H9 (cell line): ENCODE measurements at regions not wholly inside any gene's neighbourhood (a gene's known extent, or its start where the extent isn't known, plus 50 kb on each side); places are given as distances from the start of the nearest gene placed in this dataset.

ENCODE experiments used
- DNase-seq: peaks from one replicate; pipeline ENCODE4 v3.0.0-alpha.2; 2017
- H2AFZ ChIP-seq: one replicate; pipeline ENCODE4 v1.6.1; 2013; ENCODE audit warnings: mild to moderate bottlenecking, low read length, control low read depth, moderate library complexity
- H2AK5ac ChIP-seq: 2 replicates; pipeline ENCODE4 v1.6.1; 2013; ENCODE audit warnings: low read length, control low read depth, mixed read lengths; ENCODE audit not compliant: insufficient read length
- H2BK120ac ChIP-seq: one replicate; pipeline ENCODE4 v1.6.1; 2013; ENCODE audit warnings: low read depth, mild to moderate bottlenecking, low read length, control low read depth, inconsistent platforms; ENCODE audit not compliant: poor library complexity, severe bottlenecking
- H2BK12ac ChIP-seq: 2 replicates; pipeline ENCODE4 v1.6.1; 2013; ENCODE audit warnings: low read length, control low read depth, mixed read lengths, low read depth; ENCODE audit not compliant: insufficient read length
- H2BK15ac ChIP-seq: 2 replicates; pipeline ENCODE4 v1.6.1; 2013; ENCODE audit warnings: low read depth, low read length, control low read depth
- H2BK20ac ChIP-seq: one replicate; pipeline ENCODE4 v1.6.1; 2013; ENCODE audit warnings: low read depth, mild to moderate bottlenecking, low read length, control low read depth, inconsistent platforms; ENCODE audit not compliant: poor library complexity, severe bottlenecking
- H2BK5ac ChIP-seq: 2 replicates; pipeline ENCODE4 v1.6.1; 2013; ENCODE audit warnings: low read length, control low read depth, mixed read lengths; ENCODE audit not compliant: insufficient read length
- H3K14ac ChIP-seq: 2 replicates; pipeline ENCODE4 v1.6.1; 2013; ENCODE audit warnings: low read length, control low read depth; ENCODE audit not compliant: insufficient read depth
- H3K18ac ChIP-seq: 2 replicates; pipeline ENCODE4 v1.6.1; 2013; ENCODE audit warnings: low read depth, mild to moderate bottlenecking, mixed read lengths, low read length, control low read depth; ENCODE audit not compliant: insufficient read length
- H3K23ac ChIP-seq: 2 replicates; pipeline ENCODE4 v1.6.1; 2013; ENCODE audit warnings: low read length, control low read depth, mixed read lengths, low read depth; ENCODE audit not compliant: insufficient read length
- H3K23me2 ChIP-seq: 2 replicates; pipeline ENCODE4 v1.6.1; 2013; ENCODE audit warnings: low read depth, mild to moderate bottlenecking, mixed read lengths, low read length, control low read depth; ENCODE audit not compliant: insufficient read length, poor library complexity, severe bottlenecking
- H3K27ac ChIP-seq: 2 replicates; pipeline ENCODE4 v1.5.1; 2013; ENCODE audit warnings: low read length, control low read depth, mixed read lengths, low read depth; ENCODE audit not compliant: insufficient read length
- H3K27me3 ChIP-seq: 2 replicates; pipeline ENCODE4 v1.6.1; 2013; ENCODE audit warnings: low read length, control low read depth, inconsistent platforms; ENCODE audit not compliant: insufficient read depth
- H3K4ac ChIP-seq: 2 replicates; pipeline ENCODE4 v1.6.1; 2013; ENCODE audit warnings: low read depth, mild to moderate bottlenecking, control low read depth, inconsistent platforms, low read length, moderate library complexity
- H3K4me1 ChIP-seq: 2 replicates; pipeline ENCODE4 v1.6.1; 2013; ENCODE audit warnings: low read length, control low read depth, inconsistent platforms; ENCODE audit not compliant: insufficient read depth
- H3K4me2 ChIP-seq: 2 replicates; pipeline ENCODE4 v1.6.1; 2013; ENCODE audit warnings: low read length, control low read depth, mixed read lengths; ENCODE audit not compliant: insufficient read length, insufficient read depth
- H3K56ac ChIP-seq: 2 replicates; pipeline ENCODE4 v1.6.1; 2013; ENCODE audit warnings: low read depth, mild to moderate bottlenecking, mixed read lengths, low read length, control low read depth; ENCODE audit not compliant: insufficient read length
- H3K79me1 ChIP-seq: 2 replicates; pipeline ENCODE4 v1.6.1; 2013; ENCODE audit warnings: low read depth, mild to moderate bottlenecking, moderate library complexity, low read length, control low read depth, inconsistent platforms; ENCODE audit not compliant: insufficient read depth, poor library complexity, severe bottlenecking
- H3K79me2 ChIP-seq: 2 replicates; pipeline ENCODE4 v1.6.1; 2013; ENCODE audit warnings: low read length, control low read depth, inconsistent platforms; ENCODE audit not compliant: insufficient read depth
- H3K9ac ChIP-seq: 2 replicates; pipeline ENCODE4 v1.6.1; 2013; ENCODE audit warnings: low read length, control low read depth, mixed read lengths; ENCODE audit not compliant: insufficient read length; ENCODE audit errors: extremely low read depth
- H3K9me3 ChIP-seq: one replicate; pipeline ENCODE4 v1.6.1; 2013; ENCODE audit warnings: low read depth, low read length, inconsistent platforms; ENCODE audit not compliant: control insufficient read depth
- H3T11ph ChIP-seq: one replicate; pipeline ENCODE4 v1.6.1; 2013; ENCODE audit warnings: mild to moderate bottlenecking, low read length, control low read depth, inconsistent platforms
- H4K20me1 ChIP-seq: one replicate; pipeline ENCODE4 v1.6.1; 2013; ENCODE audit not compliant: control insufficient read depth, insufficient read length, insufficient read depth
- H4K5ac ChIP-seq: 2 replicates; pipeline ENCODE4 v1.6.1; 2013; ENCODE audit warnings: low read depth, mild to moderate bottlenecking, mixed read lengths, low read length, control low read depth; ENCODE audit not compliant: insufficient read length
- H4K8ac ChIP-seq: replicated peaks from 2 replicates; pipeline ENCODE4 v1.6.1; 2013; ENCODE audit warnings: low read length, control low read depth, mixed read lengths, low read depth; ENCODE audit not compliant: insufficient read length
- H4K91ac ChIP-seq: 2 replicates; pipeline ENCODE4 v1.6.1; 2013; ENCODE audit warnings: low read depth, mild to moderate bottlenecking, moderate library complexity, mixed read lengths, low read length, control low read depth; ENCODE audit not compliant: insufficient read length
- H3K27ac Mint-ChIP-seq, 3 experiments: 2 replicates in 2 of 3; 3 replicates in 1 of 3; pipeline ENCODE4 v1.8.0; 2020 to 2021; ENCODE audit warnings: mixed read lengths in 3 of 3, mild to moderate bottlenecking in 1 of 3, moderate library complexity in 1 of 3
- H3K27me3 Mint-ChIP-seq: 2 replicates; pipeline ENCODE4 v1.8.0; 2021; ENCODE audit warnings: low read depth, mild to moderate bottlenecking, moderate library complexity, mixed read lengths
- H3K36me3 Mint-ChIP-seq, 3 experiments: 2 replicates in 2 of 3; 3 replicates in 1 of 3; pipeline ENCODE4 v1.8.0; 2020 to 2021; ENCODE audit warnings: low read depth in 3 of 3, mixed read lengths in 3 of 3; ENCODE audit not compliant: insufficient read depth in 1 of 3
- H3K4me1 Mint-ChIP-seq, 2 experiments: 2 replicates each; pipeline ENCODE4 v1.8.0; 2020; ENCODE audit warnings: mixed read lengths in 2 of 2
- H3K4me3 Mint-ChIP-seq, 2 experiments: 2 replicates in 1 of 2; 3 replicates in 1 of 2; pipeline ENCODE4 v1.8.0; 2020 to 2021; ENCODE audit warnings: mild to moderate bottlenecking in 2 of 2, mixed read lengths in 2 of 2, moderate library complexity in 1 of 2
- H3K9me3 Mint-ChIP-seq, 2 experiments: 2 replicates in 1 of 2; 3 replicates in 1 of 2; pipeline ENCODE4 v1.8.0; 2020; ENCODE audit warnings: mild to moderate bottlenecking in 2 of 2, mixed read lengths in 2 of 2, moderate library complexity in 1 of 2
- TF ChIP-seq, protein P1 (sequence below): fragments of 200-600 bp; sonication (generic); conservative IDR thresholded peaks from 3 replicates; pipeline ENCODE4 v1.8.0; 2021; ENCODE audit warnings: antibody characterized with exemption, mild to moderate bottlenecking

DNA sequence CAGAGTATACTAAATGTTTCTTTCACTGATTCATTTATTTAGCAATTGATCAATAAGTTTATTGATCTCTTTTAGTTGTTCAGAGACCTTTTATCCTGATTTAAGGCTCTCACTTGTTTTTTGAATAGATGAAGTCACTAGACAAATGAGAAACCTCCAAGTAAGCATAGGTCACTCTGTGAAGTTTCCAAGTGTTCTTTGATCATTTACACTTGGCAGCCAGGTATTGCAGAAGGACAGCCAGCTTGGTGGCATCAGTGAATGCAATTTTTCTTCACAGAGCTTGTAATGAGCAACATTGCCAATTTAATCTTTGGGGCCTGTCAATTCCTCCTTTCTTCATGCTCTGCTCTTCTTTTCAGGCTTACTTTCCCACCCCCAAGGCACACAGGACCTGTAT, 413.0 kb downstream of the OMA1 start:
- H2AK5ac ChIP-seq = no peak overlapping the region
- H2BK20ac ChIP-seq = no peak overlapping the region
- H4K20me1 ChIP-seq = no peaks in the 10 kb centered on the region
- no peak overlapping the region for H3K56ac ChIP-seq
- H2BK5ac ChIP-seq = no peak overlapping the region
- H3K27ac ChIP-seq = no peak overlapping the region
- TF ChIP-seq, protein P1, sequence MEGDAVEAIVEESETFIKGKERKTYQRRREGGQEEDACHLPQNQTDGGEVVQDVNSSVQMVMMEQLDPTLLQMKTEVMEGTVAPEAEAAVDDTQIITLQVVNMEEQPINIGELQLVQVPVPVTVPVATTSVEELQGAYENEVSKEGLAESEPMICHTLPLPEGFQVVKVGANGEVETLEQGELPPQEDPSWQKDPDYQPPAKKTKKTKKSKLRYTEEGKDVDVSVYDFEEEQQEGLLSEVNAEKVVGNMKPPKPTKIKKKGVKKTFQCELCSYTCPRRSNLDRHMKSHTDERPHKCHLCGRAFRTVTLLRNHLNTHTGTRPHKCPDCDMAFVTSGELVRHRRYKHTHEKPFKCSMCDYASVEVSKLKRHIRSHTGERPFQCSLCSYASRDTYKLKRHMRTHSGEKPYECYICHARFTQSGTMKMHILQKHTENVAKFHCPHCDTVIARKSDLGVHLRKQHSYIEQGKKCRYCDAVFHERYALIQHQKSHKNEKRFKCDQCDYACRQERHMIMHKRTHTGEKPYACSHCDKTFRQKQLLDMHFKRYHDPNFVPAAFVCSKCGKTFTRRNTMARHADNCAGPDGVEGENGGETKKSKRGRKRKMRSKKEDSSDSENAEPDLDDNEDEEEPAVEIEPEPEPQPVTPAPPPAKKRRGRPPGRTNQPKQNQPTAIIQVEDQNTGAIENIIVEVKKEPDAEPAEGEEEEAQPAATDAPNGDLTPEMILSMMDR = no peak
- Mint-ChIP-seq H3K9me3 (peaks cover 8 to 10% of the 10 kb centered on the region in 2 experiments; a peak in 4 of 5 replicates), H3K4me3 (no peak overlapping the region), H3K27ac (no peak overlapping the region), H3K27me3 (no peaks in the 10 kb centered on the region; the same call in 1 of the 2 replicates), H3K36me3 (peaks cover 2 to 16% (median 7%) of the 10 kb centered on the region in 3 experiments; a peak in 6 of 7 replicates), H3K4me1 (peaks cover 21 to 23% of the 10 kb centered on the region in 2 experiments)
- no peaks in the 10 kb centered on the region for H3K23me2 ChIP-seq
- H3K79me2 ChIP-seq = no peaks in the 10 kb centered on the region
- no peak overlapping the region for H4K5ac ChIP-seq
- no peak overlapping the region for H2BK12ac ChIP-seq
- no peaks in the 10 kb centered on the region for H3K79me1 ChIP-seq
- H3K4me1 ChIP-seq = no peaks in the 10 kb centered on the region
- H3K23ac ChIP-seq = no peak overlapping the region
- no peaks in the 10 kb centered on the region for H3K27me3 ChIP-seq
- H3K14ac ChIP-seq = no peak overlapping the region
- no peak overlapping the region for H2BK120ac ChIP-seq
- H3K18ac ChIP-seq = no peak overlapping the region
- H3K4me2 ChIP-seq = no peak overlapping the region
- H4K8ac ChIP-seq = no peak overlapping the region
- H3K9ac ChIP-seq = no peak overlapping the region
- H3K9me3 ChIP-seq = no peaks in the 10 kb centered on the region
- no peak overlapping the region for H3K4ac ChIP-seq
- no peak overlapping the region for H3T11ph ChIP-seq
- no peak overlapping the region for H2AFZ ChIP-seq
- DNase-seq = no peak
- no peak overlapping the region for H2BK15ac ChIP-seq
- H4K91ac ChIP-seq = no peak overlapping the region
